Natural killer cell (primary cell): ENCODE measurements at regions not wholly inside any gene's neighbourhood (a gene's known extent, or its start where the extent isn't known, plus 50 kb on each side); places are given as distances from the start of the nearest gene placed in this dataset.

Source experiments
- ATAC-seq, 3 donors: fragments of 150-1000 bp in 2 of 3; fragments of 200-7000 bp in 1 of 3; cut with Tn5 transposase; 1 replicate in 1 of 3; 2 replicates in 2 of 3; pipeline ENCODE4 v1.10.0; 2021; ENCODE audit warnings: mild to moderate bottlenecking in 2 of 3, moderate library complexity in 2 of 3
- DNase-seq, 2 donors: peaks; one replicate each; pipeline versions ENCODE4 v3.0.0 to v3.0.0-alpha.2; 2013 to 2021; ENCODE audit warnings: mixed read lengths in 1 of 2
- H3K27ac ChIP-seq: one replicate; pipeline ENCODE4 v1.5.1; 2013; ENCODE audit warnings: mild to moderate bottlenecking, low read length
- H3K27me3 ChIP-seq: one replicate; pipeline ENCODE4 v1.6.1; 2013; ENCODE audit warnings: low read length; ENCODE audit not compliant: control insufficient read depth, insufficient read depth
- H3K36me3 ChIP-seq: one replicate; pipeline ENCODE4 v1.6.1; 2013; ENCODE audit warnings: low read length; ENCODE audit not compliant: control insufficient read depth, insufficient read depth
- H3K4me1 ChIP-seq: one replicate; pipeline ENCODE4 v1.6.1; 2013; ENCODE audit warnings: low read length; ENCODE audit not compliant: control insufficient read depth, insufficient read depth
- H3K4me3 ChIP-seq: one replicate; pipeline ENCODE4 v1.5.1; 2013; ENCODE audit warnings: low read length
- H3K9me3 ChIP-seq: one replicate; pipeline ENCODE4 v1.6.1; 2013; ENCODE audit warnings: low read length; ENCODE audit not compliant: control insufficient read depth, insufficient read depth
- H3K27ac Mint-ChIP-seq, 2 donors: one replicate each; pipeline ENCODE4 v1.8.0; 2022; ENCODE audit warnings: mild to moderate bottlenecking in 2 of 2, mixed read lengths in 2 of 2, moderate library complexity in 1 of 2
- H3K27me3 Mint-ChIP-seq, 2 donors: one replicate each; pipeline ENCODE4 v1.8.0; 2022; ENCODE audit warnings: low read depth in 2 of 2, mixed read lengths in 2 of 2
- H3K36me3 Mint-ChIP-seq: one replicate; pipeline ENCODE4 v1.8.0; 2022; ENCODE audit warnings: mixed read lengths
- H3K4me1 Mint-ChIP-seq, 2 donors: one replicate each; pipeline ENCODE4 v1.8.0; 2022; ENCODE audit warnings: mixed read lengths in 2 of 2
- H3K4me3 Mint-ChIP-seq: one replicate; pipeline ENCODE4 v1.8.0; 2022; ENCODE audit warnings: mild to moderate bottlenecking, moderate library complexity, mixed read lengths
- H3K9me3 Mint-ChIP-seq, 2 donors: one replicate each; pipeline ENCODE4 v1.8.0; 2022; ENCODE audit warnings: mixed read lengths in 2 of 2
- CTCF ChIP-seq: fragments of 200-600 bp; IDR thresholded peaks from one replicate; pipeline ENCODE4 v1.8.0; 2022; ENCODE audit warnings: antibody characterized with exemption
- WGBS: methylation state at CpG from one replicate; pipeline ENCODE4 v1.1.7; 2013; ENCODE audit warnings: missing lambda C conversion rate; ENCODE audit not compliant: insufficient coverage; 5-methylcytosine and 5-hydroxymethylcytosine counted together
- intact Hi-C: fragments of 100-400 bp; cut with micrococcal nuclease; formaldehyde crosslinking; loops from one replicate; pipeline ENCODE4 v1.14.2; 2022

DNA sequence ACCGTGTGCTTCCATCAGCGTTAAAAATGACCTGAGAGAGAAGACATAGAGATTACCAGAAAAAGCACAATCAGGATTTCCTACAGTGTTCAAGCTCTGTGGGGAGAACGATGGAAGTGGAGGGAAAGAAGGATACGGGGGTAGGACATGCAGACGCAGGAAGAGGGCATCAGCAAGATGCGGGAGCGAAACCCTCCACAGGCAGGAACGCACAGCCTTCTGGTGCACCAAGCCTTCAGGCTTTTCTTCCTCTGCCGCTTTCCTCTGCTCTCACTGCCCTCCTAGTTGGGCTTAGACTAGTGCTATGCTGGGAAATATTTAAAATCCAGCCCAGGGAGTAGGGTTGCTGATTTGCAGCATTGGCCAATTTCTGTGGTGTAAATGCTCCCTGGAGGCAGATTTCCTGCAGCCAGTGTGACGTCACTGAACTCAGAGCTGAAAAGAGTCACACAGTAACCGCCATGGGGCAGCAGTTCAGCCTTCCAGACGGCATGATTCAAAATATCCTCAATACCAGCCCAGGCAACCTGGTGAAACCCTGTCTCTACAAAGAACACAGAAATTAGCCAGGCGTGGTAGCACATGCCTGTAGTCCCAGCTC lies 205.1 kb upstream of the SOX1 start:
- no peaks in the 10 kb centered on the region for H3K36me3 Mint-ChIP-seq
- no peaks in the 10 kb centered on the region for H3K4me1 Mint-ChIP-seq
- no peak overlapping the region for H3K4me3 Mint-ChIP-seq
- TF ChIP-seq CTCF: no peak
- DNase-seq (no peak), ATAC-seq (no peak)
- no peaks in the 10 kb centered on the region for H3K27me3 Mint-ChIP-seq
- no peak overlapping the region for H3K27ac ChIP-seq
- H3K9me3 Mint-ChIP-seq: no peaks in the 10 kb centered on the region
- H3K4me3 ChIP-seq: no peak overlapping the region
- WGBS: 91% methylated on average over 12 of the region's 13 CpGs
- no peaks in the 10 kb centered on the region for H3K9me3 ChIP-seq
- H3K36me3 ChIP-seq: no peaks in the 10 kb centered on the region
- no peaks in the 10 kb centered on the region for H3K4me1 ChIP-seq
- no peak overlapping the region for H3K27ac Mint-ChIP-seq
- intact Hi-C loops: no loop called here
- H3K27me3 ChIP-seq: no peaks in the 10 kb centered on the region

GRCh38 chr13:111862836-111863815 lies 203.8 kb upstream of the SOX1 start:
- Mint-ChIP-seq H3K4me1 (no peaks in the 10 kb centered on the region), H3K9me3 (no peaks in the 10 kb centered on the region), H3K27me3 (no peaks in the 10 kb centered on the region), H3K4me3 (no peak overlapping the region), H3K27ac (no peak overlapping the region), H3K36me3 (no peaks in the 10 kb centered on the region)
- H3K9me3 ChIP-seq: no peaks in the 10 kb centered on the region
- no peak overlapping the region for H3K27ac ChIP-seq
- DNase-seq: no peak
- 88% methylated on average over 31 of the region's 33 CpGs for WGBS
- TF ChIP-seq CTCF: no peak
- intact Hi-C loops: no loop called here
- no peak for ATAC-seq
- no peaks in the 10 kb centered on the region for H3K27me3 ChIP-seq
- H3K36me3 ChIP-seq: no peaks in the 10 kb centered on the region
- H3K4me3 ChIP-seq: no peak overlapping the region
- no peaks in the 10 kb centered on the region for H3K4me1 ChIP-seq

DNA sequence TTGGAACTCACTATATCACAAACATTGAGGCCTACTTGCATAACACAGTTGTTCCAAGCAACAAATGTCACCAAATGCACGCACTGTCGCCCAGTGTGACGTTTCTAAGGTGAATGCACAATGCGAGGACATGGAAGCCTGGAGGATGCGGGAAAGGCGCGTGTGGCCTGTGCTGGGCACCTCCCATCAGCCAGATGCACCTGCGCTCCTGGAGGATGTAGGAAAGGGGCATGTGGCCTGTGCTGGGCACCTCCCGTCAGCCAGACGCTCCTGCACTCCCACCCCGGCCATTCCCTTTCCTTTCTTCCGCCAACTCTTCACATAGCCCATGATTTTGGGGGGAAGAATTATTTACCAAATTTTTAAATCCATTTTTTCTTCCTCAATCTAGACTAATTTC lies 202.4 kb upstream of the SOX1 start:
- Histone ChIP-seq H3K27ac (no peak overlapping the region), H3K4me3 (no peak overlapping the region), H3K9me3 (no peaks in the 10 kb centered on the region), H3K27me3 (no peaks in the 10 kb centered on the region), H3K4me1 (no peaks in the 10 kb centered on the region), H3K36me3 (no peaks in the 10 kb centered on the region)
- H3K36me3 Mint-ChIP-seq: no peaks in the 10 kb centered on the region
- no peak for TF ChIP-seq CTCF
- no peak overlapping the region for H3K4me3 Mint-ChIP-seq
- H3K27ac Mint-ChIP-seq: no peak overlapping the region
- H3K27me3 Mint-ChIP-seq: peaks cover 0 to 3% of the 10 kb centered on the region in 2 donors
- H3K9me3 Mint-ChIP-seq: no peaks in the 10 kb centered on the region
- ATAC-seq (no peak), DNase-seq (no peak)
- no peaks in the 10 kb centered on the region for H3K4me1 Mint-ChIP-seq
- intact Hi-C loops: no loop called here
- 87% methylated on average over 9 of the region's 12 CpGs for WGBS
